ENCODE measurements at regions not wholly inside any gene's neighbourhood (a gene's known extent, or its start where the extent isn't known, plus 50 kb on each side); places are given as distances from the start of the nearest gene placed in this dataset.

- DNase-seq (ENCODE audit: insufficient read length, low spot score) (no peak), FAIRE-seq (no peak)
- TF ChIP-seq PAX5 (IDR thresholded peaks at IDR 0.05; ENCODE audit: insufficient read depth, low read length, severe bottlenecking) = no peak
- no peak for TF ChIP-seq POU2F2 (IDR thresholded peaks at IDR 0.05; ENCODE audit: low read depth, low read length)
- TF ChIP-seq POLR2AphosphoS5 (IDR thresholded peaks at IDR 0.05; ENCODE audit: low read depth, low read length) = no peak
These were observed 218.7 kb upstream of the NDST4 start for GRCh38 chr4:115332078-115332477.

- no peak for FAIRE-seq
- DNase-seq (ENCODE audit: insufficient read length, low spot score) = no peak
- TF ChIP-seq PAX5 (IDR thresholded peaks at IDR 0.05; ENCODE audit: insufficient read depth, low read length, severe bottlenecking) = no peak
- no peak for TF ChIP-seq POLR2AphosphoS5 (IDR thresholded peaks at IDR 0.05; ENCODE audit: low read depth, low read length)
- TF ChIP-seq POLR2A (IDR thresholded peaks at IDR 0.05; ENCODE audit: low read depth, low read length) = no peak
- no peak for TF ChIP-seq POU2F2 (IDR thresholded peaks at IDR 0.05; ENCODE audit: low read depth, low read length)
- no peak for TF ChIP-seq SPI1 (IDR thresholded peaks at IDR 0.05; ENCODE audit: low read depth, low read length)
- TF ChIP-seq TAF1 (IDR thresholded peaks at IDR 0.05; ENCODE audit: low read depth, low read length) = no peak
These were observed 217.8 kb upstream of the NDST4 start for GRCh38 chr4:115331241-115331640.

- TF ChIP-seq TAF1 (IDR thresholded peaks at IDR 0.05; ENCODE audit: low read depth, low read length) = no peak
- no peak for TF ChIP-seq POU2F2 (IDR thresholded peaks at IDR 0.05; ENCODE audit: low read depth, low read length)
- no peak for TF ChIP-seq PAX5 (IDR thresholded peaks at IDR 0.05; ENCODE audit: insufficient read depth, low read length, severe bottlenecking)
- no peak for TF ChIP-seq POLR2AphosphoS5 (IDR thresholded peaks at IDR 0.05; ENCODE audit: low read depth, low read length)
- no peak for TF ChIP-seq POLR2A (IDR thresholded peaks at IDR 0.05; ENCODE audit: low read depth, low read length)
- TF ChIP-seq SPI1 (IDR thresholded peaks at IDR 0.05; ENCODE audit: low read depth, low read length) = no peak
- no peak for DNase-seq (ENCODE audit: insufficient read length, low spot score)
- FAIRE-seq = no peak
These were observed 212.4 kb upstream of the NDST4 start for GRCh38 chr4:115325836-115326235.

GRCh38 chr4:115323106-115323707, 209.8 kb upstream of the NDST4 start:
- TF ChIP-seq POLR2AphosphoS5 (IDR thresholded peaks at IDR 0.05; ENCODE audit: low read depth, low read length) (no peak), POU2F2 (IDR thresholded peaks at IDR 0.05; ENCODE audit: low read depth, low read length) (no peak), PAX5 (IDR thresholded peaks at IDR 0.05; ENCODE audit: insufficient read depth, low read length, severe bottlenecking) (no peak), TAF1 (IDR thresholded peaks at IDR 0.05; ENCODE audit: low read depth, low read length) (no peak), POLR2A (IDR thresholded peaks at IDR 0.05; ENCODE audit: low read depth, low read length) (no peak), SPI1 (IDR thresholded peaks at IDR 0.05; ENCODE audit: low read depth, low read length) (no peak)
- FAIRE-seq = no peak
- no peak for DNase-seq (ENCODE audit: insufficient read length, low spot score)

DNA sequence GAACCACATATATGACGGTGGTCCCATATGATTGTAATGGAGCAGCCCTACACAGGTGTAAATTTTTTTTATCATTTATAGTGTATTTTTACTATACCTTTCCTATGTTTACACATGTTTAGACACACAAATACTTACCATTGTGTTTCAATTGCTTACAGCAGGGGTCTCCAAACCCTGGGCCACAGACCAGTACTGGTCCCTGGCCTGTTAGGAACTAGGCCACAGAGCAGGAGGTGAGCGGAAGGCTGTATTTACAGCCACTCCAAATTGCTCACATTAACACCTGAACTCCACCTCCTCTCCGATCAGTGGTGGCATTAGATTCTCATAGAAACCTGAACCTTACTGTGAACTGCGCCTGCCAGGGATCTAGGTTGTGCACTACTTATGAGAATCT, 201.8 kb upstream of the NDST4 start:
- no peak for TF ChIP-seq TAF1 (IDR thresholded peaks at IDR 0.05; ENCODE audit: low read depth, low read length)
- TF ChIP-seq POLR2AphosphoS5 (IDR thresholded peaks at IDR 0.05; ENCODE audit: low read depth, low read length) = no peak
- TF ChIP-seq PAX5 (IDR thresholded peaks at IDR 0.05; ENCODE audit: insufficient read depth, low read length, severe bottlenecking) = no peak
- TF ChIP-seq POU2F2 (IDR thresholded peaks at IDR 0.05; ENCODE audit: low read depth, low read length) = no peak
- no peak for TF ChIP-seq POLR2A (IDR thresholded peaks at IDR 0.05; ENCODE audit: low read depth, low read length)
- no peak for TF ChIP-seq SPI1 (IDR thresholded peaks at IDR 0.05; ENCODE audit: low read depth, low read length)
- FAIRE-seq (no peak), DNase-seq (ENCODE audit: insufficient read length, low spot score) (no peak)

DNA sequence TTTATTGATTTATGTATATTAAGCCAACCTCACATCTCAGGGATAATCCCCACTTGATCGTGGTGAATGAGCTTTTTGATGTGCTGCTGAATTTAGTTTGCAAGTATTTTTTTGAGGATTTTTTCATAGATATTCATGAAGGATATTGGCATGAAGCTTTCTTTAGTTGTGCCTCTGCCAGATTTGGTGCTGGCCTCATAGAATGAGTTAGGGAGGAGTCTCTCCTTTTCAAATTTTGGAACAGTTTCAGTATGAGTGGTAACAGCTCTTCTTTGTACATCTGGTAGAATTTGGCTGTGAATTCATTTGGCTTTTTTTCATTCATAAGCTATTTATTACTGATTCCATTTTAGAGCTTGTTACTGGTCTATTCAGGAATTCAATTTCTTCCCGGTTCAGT, 197.2 kb upstream of the NDST4 start:
- DNase-seq (ENCODE audit: insufficient read length, low spot score) = no peak
- no peak for TF ChIP-seq TAF1 (IDR thresholded peaks at IDR 0.05; ENCODE audit: low read depth, low read length)
- no peak for TF ChIP-seq POU2F2 (IDR thresholded peaks at IDR 0.05; ENCODE audit: low read depth, low read length)
- no peak for TF ChIP-seq PAX5 (IDR thresholded peaks at IDR 0.05; ENCODE audit: insufficient read depth, low read length, severe bottlenecking)
- TF ChIP-seq POLR2AphosphoS5 (IDR thresholded peaks at IDR 0.05; ENCODE audit: low read depth, low read length) = no peak

DNA sequence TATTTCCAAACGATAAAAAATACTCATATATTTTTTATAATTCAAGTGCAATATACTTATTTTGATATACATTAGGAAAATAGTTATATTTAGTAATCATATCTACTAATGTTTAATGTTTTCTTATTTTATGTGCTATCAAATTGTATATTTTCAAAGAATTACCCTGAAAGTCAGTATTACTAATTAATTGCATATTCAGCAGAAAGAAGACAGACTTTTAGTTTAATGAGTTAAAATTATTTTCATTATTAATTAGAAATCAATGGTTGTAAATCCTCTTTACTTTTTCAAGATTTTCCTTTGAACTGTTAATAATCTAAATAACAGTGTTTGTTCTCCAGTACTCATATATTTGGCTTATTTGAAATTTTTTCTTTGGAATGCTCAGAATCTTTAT, 181.3 kb upstream of the NDST4 start:
- FAIRE-seq (no peak), DNase-seq (ENCODE audit: insufficient read length, low spot score) (no peak)
- TF ChIP-seq POU2F2 (IDR thresholded peaks at IDR 0.05; ENCODE audit: low read depth, low read length) = no peak

More for the DNA sequence above, 197.2 kb upstream of the NDST4 start:
- FAIRE-seq = no peak

- DNase-seq (ENCODE audit: insufficient read length, low spot score) (no peak), FAIRE-seq (no peak)
- TF ChIP-seq POLR2AphosphoS5 (IDR thresholded peaks at IDR 0.05; ENCODE audit: low read depth, low read length) = no peak
- TF ChIP-seq PAX5 (IDR thresholded peaks at IDR 0.05; ENCODE audit: insufficient read depth, low read length, severe bottlenecking) = no peak
- TF ChIP-seq POU2F2 (IDR thresholded peaks at IDR 0.05; ENCODE audit: low read depth, low read length) = no peak
- TF ChIP-seq TAF1 (IDR thresholded peaks at IDR 0.05; ENCODE audit: low read depth, low read length) = no peak
- TF ChIP-seq SPI1 (IDR thresholded peaks at IDR 0.05; ENCODE audit: low read depth, low read length) = no peak
- TF ChIP-seq POLR2A (IDR thresholded peaks at IDR 0.05; ENCODE audit: low read depth, low read length) = no peak
These were observed 179.7 kb upstream of the NDST4 start for GRCh38 chr4:115293093-115293462.

- no peak for TF ChIP-seq POU2F2 (IDR thresholded peaks at IDR 0.05; ENCODE audit: low read depth, low read length)
- no peak for TF ChIP-seq PAX5 (IDR thresholded peaks at IDR 0.05; ENCODE audit: insufficient read depth, low read length, severe bottlenecking)
- TF ChIP-seq SPI1 (IDR thresholded peaks at IDR 0.05; ENCODE audit: low read depth, low read length) = no peak
- no peak for TF ChIP-seq TAF1 (IDR thresholded peaks at IDR 0.05; ENCODE audit: low read depth, low read length)
- TF ChIP-seq POLR2A (IDR thresholded peaks at IDR 0.05; ENCODE audit: low read depth, low read length) = no peak
- no peak for TF ChIP-seq POLR2AphosphoS5 (IDR thresholded peaks at IDR 0.05; ENCODE audit: low read depth, low read length)
- DNase-seq (ENCODE audit: insufficient read length, low spot score) (no peak), FAIRE-seq (no peak)
These were observed 179.1 kb upstream of the NDST4 start for GRCh38 chr4:115292320-115293092.

GRCh38 chr4:115287426-115287825, 174.0 kb upstream of the NDST4 start:
- TF ChIP-seq POLR2A (IDR thresholded peaks at IDR 0.05; ENCODE audit: low read depth, low read length) = no peak
- no peak for TF ChIP-seq PAX5 (IDR thresholded peaks at IDR 0.05; ENCODE audit: insufficient read depth, low read length, severe bottlenecking)
- TF ChIP-seq SPI1 (IDR thresholded peaks at IDR 0.05; ENCODE audit: low read depth, low read length) = no peak
- TF ChIP-seq POLR2AphosphoS5 (IDR thresholded peaks at IDR 0.05; ENCODE audit: low read depth, low read length) = no peak
- TF ChIP-seq POU2F2 (IDR thresholded peaks at IDR 0.05; ENCODE audit: low read depth, low read length) = no peak
- no peak for TF ChIP-seq TAF1 (IDR thresholded peaks at IDR 0.05; ENCODE audit: low read depth, low read length)
- DNase-seq (ENCODE audit: insufficient read length, low spot score) = no peak
- FAIRE-seq = no peak

Measured in GM12891 (cell line).